Erythroblast (primary cell): ENCODE measurements at regions not wholly inside any gene's neighbourhood (a gene's known extent, or its start where the extent isn't known, plus 50 kb on each side); places are given as distances from the start of the nearest gene placed in this dataset.

Experiments
- DNase-seq, 2 experiments: peaks; one replicate each; lab custom pipeline; 2025; lab: John Stamatoyannopoulos, UW
- GATA1 ChIP-seq: IDR thresholded peaks from 2 replicates; pipeline ENCODE4 v1.6.1; 2011; ENCODE audit warnings: low read depth, mild to moderate bottlenecking, control low read depth, low read length, moderate library complexity
- POLR2A ChIP-seq: IDR thresholded peaks from 2 replicates; pipeline ENCODE4 v1.6.1; 2011; ENCODE audit warnings: mild to moderate bottlenecking, low read length

DNA sequence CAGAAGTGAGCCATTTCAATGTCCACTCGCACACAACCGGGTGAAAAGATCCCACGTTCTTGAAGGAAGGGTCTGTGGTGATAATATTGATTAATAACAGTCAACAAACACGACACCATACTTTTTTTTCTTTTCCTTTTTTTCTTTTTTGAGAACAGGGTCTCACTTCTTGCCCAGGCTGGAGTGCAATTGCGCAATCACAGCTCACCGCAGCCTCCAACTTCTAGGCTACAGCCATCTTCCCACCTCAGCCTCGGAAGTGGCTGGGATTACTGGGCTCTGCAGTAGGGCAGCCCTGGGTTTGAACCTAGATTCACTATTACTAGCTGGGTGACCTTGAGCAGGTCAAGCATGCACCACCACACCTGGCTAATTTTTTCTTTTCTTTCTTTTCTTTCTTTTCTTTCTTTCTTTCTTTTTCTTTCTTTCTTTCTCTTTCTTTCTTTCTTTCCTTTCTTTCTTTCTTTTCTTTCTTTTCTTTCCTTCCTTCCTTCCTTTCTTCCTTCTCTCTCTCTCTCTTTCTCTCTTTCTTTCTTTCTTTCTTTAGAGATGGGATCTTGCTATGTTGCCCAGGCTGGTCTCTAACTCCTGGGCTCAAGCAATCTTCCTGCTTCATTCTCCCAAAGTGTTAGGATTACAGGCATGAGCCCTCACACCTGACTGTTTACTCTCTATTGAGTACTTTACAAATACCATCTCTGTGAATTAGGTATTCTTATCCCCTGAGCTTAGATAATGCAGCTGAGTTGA lies 123.9 kb downstream of the SNX5 start:
- TF ChIP-seq GATA1 = no peak
- no peak for TF ChIP-seq POLR2A
- DNase-seq = no peak

DNA sequence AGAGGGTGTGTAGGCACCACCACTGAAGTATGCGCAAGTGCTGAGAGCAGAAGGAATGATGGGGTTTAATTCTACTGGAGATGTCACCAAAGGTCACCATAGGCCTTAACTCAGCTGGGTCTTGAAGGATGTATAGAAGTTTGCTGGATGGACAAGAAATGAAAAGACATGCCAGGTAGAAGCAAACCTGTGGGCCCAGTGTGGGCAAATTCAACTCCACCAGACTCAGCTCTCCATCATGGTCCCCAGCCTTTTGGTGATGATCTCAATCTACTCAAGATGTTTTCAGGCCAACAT lies 124.5 kb downstream of the SNX5 start:
- DNase-seq = no peak
- TF ChIP-seq POLR2A (no peak), GATA1 (no peak)

DNA sequence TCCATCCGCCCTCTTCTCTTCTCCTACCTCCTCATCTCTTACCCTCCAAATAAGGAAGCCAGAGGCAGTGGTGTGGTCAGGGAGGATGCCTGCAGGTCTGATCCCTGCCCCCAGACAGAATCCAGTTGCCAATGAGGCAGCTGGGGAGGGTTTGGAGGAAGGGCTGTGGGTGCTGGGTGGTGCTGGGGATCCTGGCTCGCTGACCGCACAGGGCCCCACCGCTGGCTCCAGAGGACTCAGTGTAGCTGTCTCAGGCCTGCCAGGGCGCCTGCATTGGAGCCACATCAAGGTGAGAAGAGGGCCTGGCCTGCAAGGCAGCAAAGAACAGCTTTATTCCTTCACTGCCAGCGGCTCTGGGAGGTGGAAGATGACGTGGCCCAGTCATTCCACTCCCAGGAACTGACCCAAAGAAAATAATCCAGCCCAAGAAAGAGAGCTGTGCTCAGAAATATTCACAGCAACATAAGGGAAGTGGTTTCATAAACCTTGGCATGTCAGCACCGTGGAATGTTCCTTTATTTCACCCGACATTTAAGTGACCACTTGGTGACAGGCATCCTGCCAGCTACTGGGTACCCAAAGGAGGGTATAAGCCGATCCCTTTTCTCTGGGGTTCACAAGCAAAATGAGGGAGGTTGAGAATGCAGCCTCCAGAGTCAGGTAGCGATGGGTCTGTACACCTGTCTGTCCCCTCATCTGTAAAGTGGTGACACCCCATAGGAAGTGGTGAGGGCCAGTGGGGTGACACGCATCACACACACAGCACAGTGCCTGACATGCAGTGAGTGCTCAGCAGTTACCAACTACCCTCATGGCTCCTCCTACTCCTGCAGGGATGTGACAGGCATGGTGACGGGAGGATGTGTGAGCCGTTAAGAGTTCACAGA lies 125.1 kb downstream of the SNX5 start:
- TF ChIP-seq GATA1 (no peak), POLR2A (no peak)
- no peak for DNase-seq

DNA sequence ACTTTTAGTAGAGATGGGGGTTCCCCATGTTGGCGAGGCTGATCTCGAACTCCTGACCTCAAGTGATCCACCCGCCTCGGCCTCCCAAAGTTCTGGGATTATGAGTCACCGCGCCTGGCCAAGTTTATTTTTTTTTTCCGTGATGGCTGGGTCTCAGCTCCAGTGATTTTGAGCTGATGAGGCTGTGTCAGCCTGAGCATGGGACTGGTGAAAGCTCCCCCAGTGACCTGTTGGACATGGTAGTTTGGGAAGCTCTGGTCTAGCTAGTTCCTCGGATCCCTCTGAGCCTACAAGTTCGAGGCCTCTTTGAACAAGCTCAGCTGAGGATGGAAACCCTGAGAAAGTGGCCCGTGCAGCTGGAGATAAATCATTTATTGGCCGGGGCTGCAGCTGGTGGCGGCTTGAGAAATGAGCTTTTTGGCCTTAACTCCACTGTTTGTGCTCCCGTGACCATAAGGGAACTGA lies 126.8 kb downstream of the SNX5 start:
- no peak for DNase-seq
- TF ChIP-seq GATA1 (no peak), POLR2A (no peak)

DNA sequence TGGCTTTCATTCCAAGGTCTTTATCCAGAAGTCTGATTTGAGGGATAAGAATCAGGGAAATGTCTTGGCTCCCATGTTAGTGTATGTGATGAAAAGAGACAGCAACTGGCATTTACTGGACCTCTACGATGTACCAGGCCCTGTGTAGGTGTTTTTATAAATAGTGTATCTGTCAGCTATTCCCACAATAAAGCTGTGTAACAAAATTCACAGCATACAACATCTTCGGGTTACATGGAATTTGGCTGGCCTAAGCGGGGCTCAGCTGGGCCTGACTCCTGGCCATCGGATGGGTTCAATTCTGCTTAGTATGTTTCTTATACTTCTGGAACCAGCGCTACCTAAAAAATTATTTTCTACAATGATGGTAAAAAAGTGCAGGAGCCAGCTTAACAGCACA lies 128.2 kb downstream of the SNX5 start:
- TF ChIP-seq GATA1 (no peak), POLR2A (no peak)
- no peak for DNase-seq

DNA sequence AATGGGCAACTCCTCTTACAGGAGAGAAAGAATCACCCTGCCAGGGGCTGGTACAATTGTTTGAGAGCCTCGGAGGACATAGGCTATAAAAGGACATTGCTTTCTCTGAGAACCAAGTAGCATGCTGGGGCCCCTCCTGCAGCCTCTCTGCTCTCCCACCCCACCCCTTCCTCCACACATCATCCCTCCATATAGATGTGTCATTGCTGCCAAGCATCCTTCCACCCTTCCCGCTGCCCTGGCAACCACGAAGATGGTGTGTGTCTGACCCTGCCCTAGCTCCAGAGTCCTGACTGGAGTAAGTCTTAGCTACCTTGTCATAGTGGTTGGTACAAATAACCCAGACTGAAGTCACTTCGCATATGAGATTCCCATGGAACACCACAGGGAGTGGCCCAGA lies 129.7 kb downstream of the SNX5 start:
- TF ChIP-seq POLR2A (no peak), GATA1 (no peak)
- DNase-seq = no peak

DNA sequence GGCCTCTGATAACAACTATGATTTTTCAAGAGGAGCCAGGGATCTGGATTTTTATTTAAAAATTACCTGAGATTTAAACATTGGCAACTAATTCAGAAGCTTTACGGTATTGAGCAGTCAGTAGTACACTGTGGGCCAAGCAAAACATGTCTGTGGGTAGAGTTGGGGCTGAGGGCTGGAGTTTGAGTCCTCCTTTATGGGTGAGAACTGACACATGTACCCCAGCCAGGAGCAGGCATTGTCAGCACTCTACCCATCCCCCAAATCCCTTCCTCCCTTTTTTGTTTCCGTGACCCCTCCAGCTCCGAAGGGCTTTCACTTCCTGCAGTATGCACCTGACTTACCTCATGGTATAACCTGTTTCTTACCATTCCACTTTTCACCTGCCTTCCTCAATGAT lies 131.4 kb downstream of the SNX5 start:
- TF ChIP-seq POLR2A (no peak), GATA1 (no peak)
- DNase-seq = no peak

DNA sequence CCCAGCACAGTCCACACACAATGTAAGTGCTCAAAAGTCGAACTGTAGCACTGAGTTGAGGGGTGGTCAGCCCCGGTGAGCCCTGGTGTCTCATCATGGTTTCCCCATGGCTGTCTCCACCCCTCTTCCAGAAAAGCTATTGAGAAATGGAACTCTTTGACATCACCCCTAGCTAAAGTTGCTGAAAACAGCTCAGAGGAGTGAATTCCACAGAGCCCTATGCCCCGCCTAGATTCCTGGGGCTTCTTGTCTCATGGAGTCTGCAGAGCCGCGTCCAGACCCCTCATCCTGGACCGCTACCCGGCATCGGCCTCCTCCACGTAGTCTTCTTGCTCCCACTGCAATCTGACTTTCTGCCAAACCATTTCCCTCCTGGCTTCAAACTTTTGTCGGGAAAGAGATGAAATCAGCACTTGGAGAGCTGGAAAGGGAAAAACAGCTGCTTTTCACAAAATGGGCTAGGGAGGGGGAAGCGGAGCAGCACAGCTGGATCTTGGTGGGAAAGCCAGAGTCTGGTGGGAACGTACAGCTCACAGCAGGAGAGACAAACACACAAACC lies 132.2 kb downstream of the SNX5 start:
- no peak for DNase-seq
- TF ChIP-seq GATA1 (no peak), POLR2A (no peak)

DNA sequence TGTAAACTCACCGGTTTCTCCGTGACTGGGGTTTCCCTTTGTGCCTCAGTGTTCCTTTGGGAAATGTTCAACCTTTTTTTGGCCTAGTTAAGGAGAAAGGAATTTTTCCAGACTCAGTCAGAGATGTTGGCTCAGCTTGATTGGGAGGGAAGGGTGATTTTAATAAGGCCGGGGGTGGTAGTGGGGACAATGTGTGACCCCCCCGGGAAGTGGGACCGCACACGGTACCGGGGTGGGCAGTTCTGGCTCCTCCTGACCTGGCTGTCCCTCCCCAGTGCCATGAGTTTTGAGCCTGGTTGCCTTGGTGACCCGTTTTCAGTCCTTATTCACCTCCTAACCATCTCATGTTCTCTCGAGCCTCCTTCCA lies 132.7 kb downstream of the SNX5 start:
- DNase-seq = no peak
- TF ChIP-seq GATA1 = no peak
- TF ChIP-seq POLR2A = no peak

DNA sequence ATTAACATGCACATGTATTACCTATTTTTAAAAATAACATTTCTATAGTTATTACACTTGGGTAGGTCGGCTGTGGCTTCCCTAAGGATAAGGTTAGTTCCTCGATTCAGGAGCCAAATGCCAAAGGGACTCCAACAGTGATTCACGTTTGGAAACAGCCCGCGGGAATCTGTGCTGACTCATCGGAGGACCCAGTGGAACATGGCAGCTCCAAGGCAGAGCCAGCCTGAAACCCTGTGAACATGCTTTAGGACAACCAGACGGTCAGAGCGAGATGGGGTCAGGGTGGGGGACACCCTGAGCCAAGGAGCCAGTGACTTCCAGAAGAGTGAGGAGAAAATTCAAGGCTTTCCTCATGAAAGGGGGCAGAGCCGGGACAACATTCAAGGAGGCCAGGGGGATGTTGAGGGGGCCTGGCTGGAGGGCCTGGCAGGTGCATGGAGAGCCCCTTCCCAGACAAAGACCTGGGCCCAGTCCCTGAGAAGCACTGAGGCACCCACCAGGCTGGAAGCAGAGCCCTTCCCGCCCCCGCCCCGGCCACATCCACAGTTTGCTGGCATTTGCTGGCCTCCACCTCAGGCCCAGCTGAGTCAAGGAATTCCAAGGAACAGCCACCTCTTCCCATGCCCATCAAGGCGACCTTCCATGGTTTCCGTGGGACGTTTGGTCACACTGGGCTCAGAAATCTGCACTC lies 133.2 kb downstream of the SNX5 start:
- DNase-seq = no peak
- TF ChIP-seq POLR2A (no peak), GATA1 (no peak)

DNA sequence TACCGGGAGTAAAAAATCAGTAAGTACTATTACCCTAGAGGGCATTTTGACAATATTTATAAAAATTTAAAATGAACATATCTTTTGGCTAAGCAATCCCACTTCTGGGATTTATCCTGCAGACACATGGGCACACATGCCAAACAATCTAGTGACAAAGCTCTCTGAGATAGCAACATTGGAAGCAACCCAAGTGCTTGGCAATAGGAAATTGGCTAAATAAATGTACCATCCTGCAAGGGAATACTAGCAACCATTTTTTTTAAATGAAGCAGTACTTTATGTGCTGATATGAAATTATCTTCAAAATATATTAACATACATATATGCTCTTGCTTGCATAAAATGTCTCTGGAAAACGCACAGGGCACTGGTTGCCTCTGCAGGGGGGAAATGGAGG lies 133.8 kb downstream of the SNX5 start:
- no peak for DNase-seq
- TF ChIP-seq GATA1 = no peak
- no peak for TF ChIP-seq POLR2A

DNA sequence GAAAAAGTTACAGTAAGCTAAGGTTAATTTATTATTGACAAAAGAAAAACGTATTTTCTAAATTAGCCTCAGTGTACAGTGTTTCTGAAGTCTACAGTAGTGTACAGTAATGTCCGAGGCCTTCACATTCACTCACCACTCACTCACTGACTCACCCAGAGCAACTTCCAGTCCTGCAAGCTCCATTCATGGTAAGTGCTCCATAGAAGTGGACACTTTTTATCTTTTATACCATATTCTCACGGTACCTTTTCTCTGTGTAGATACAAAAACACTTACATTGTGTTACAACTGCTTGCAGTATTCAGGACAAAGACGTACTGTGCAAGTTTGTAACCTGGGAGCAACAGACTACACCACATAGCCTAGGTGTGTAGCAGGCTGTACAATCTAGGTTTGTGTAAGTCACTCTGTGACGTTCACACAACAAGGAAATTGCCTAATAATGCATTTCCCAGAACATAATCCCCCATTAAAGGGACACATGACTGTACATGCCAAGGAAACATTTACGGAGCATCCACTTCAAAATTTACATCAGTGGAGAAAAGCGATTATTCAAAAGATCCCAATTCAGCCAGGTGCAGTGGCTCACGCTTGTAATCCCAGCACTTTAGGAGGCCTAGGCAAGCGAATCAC lies 133.4 kb downstream of the BANF2 start:
- no peak for TF ChIP-seq GATA1
- TF ChIP-seq POLR2A = no peak
- DNase-seq = no peak

DNA sequence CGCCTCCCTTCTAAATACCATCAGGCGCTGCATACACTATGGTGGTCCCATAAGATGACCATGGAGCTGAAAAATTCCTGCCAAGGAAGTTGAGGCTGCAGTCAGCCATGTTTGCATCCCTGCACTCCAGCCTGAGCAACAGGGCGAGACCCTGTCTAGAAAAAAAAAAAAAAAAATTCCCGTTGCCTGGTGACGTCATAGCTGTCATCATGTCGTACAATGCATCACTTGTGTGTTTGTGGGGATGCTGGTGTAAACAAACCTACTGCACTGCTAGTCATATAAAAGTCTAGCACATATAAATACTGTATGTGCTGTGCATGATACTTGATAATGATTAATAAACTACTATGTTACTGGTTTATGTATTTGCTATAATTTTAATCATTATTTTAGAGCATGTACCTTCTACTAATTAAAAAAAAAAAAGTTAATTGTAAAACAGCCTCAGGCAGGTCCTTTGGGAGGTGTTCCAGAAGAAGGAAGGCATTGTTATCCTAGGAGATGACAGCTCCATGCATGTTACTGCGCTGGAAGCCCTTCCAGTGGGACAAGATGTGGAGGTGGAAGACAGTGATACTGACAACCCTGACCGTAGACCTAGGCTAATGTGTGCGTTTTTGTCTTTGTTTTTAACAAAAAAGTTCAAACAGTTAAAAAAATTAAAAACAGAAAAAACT lies 132.6 kb downstream of the BANF2 start:
- TF ChIP-seq POLR2A (no peak), GATA1 (no peak)
- DNase-seq = no peak

DNA sequence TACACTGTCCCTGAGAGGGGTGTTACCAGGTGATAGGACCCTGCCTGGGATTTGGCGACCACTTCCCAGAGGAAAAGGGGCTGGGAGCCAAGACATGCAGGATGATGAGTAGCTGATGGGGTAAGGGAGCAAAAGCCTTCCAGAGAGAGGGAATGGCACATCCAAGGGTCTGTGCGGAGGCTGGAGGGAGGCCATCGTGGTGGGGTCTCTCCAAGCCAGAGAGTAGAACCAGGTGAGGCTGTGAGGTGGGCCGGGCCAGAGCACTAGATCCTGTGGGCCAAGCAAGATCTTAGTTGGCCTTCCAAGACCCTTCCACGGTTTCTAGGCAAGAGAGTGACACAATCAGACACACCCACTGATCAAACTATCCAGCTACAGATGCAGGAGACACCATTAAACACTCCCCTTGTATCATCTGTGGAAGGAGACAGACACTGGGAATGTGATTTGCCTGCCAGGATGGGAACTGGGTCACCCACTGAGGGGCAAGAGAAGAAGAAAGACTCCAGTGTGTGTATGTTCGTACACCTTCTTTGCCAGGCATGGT lies 128.9 kb downstream of the BANF2 start:
- DNase-seq = no peak
- TF ChIP-seq GATA1 (no peak), POLR2A (no peak)
